HG03139 (cell line): ENCODE measurements at regions not wholly inside any gene's neighbourhood (a gene's known extent, or its start where the extent isn't known, plus 50 kb on each side); places are given as distances from the start of the nearest gene placed in this dataset.
A peak's percentile ranks its signal among the peaks of the same experiment; 100 is the strongest.
"Not testable (repeated sequence)": the region's sequence is repeated elsewhere in the genome, so short reads cannot be mapped to it uniquely, and the experiment has no call there.

ENCODE experiments used
- ATAC-seq: cut with Tn5 transposase; IDR thresholded peaks from one replicate; pipeline ENCODE4 v1.9.1; 2021; ENCODE audit not compliant: unreplicated experiment

DNA sequence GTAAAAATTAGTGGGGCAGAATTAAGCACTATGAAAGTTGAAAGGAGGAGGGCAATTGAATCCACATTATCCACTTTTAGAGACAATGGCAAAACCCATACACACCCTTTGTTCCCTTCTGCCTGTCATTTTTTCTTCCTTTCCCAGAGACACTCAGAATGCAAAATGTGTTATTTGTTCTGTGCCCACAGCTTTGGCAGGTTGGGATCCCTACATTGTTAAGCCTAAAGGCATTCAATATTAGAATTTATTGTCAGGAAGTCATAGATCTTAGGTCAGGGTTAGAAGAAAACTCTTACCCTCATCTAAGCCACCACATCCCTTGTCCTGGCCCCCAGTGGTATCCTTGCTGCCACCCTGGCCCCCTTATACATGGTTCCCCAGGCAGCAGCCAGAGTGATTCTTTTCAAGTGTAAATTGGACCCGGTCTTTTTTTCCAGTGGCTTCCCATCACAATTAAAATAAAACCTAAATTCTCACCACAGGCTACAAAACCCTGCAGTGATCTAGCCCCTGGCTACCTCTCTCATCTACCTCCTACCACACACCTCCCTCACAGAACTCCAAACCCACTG lies 470.1 kb upstream of the ATP11B start:
- ATAC-seq: no peak

GRCh38 chr3:182323898-182324297 lies 469.4 kb upstream of the ATP11B start:
- no peak for ATAC-seq

GRCh38 chr3:182325213-182325950 lies 467.9 kb upstream of the ATP11B start:
- peak; percentile 50 for ATAC-seq

GRCh38 chr3:182327196-182327681 lies 466.1 kb upstream of the ATP11B start:
- ATAC-seq: no peak

DNA sequence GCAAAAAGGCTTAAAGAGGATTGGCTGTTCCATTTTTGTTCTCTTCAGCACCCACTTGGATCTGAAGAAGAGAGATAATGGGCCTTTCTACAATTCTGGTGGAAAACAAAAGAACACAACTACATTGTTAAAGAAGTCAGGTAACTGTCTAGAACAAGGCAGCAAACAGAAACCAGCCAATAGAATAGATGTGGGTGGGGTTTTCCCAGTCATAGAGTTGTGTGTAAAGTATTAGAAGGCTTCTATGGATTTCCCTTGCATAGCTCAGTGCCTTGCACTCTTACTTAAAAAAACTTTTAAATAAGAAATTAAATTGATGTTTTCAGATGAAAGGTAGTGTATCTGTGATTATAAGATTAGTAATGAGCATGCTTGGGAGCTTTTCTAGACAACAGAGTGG lies 462.7 kb upstream of the ATP11B start:
- no peak for ATAC-seq

- no peak for ATAC-seq
Observed at GRCh38 chr3:182331341-182331740, 462.0 kb upstream of the ATP11B start.

GRCh38 chr3:182342252-182342651 lies 451.1 kb upstream of the ATP11B start:
- ATAC-seq: no peak

DNA sequence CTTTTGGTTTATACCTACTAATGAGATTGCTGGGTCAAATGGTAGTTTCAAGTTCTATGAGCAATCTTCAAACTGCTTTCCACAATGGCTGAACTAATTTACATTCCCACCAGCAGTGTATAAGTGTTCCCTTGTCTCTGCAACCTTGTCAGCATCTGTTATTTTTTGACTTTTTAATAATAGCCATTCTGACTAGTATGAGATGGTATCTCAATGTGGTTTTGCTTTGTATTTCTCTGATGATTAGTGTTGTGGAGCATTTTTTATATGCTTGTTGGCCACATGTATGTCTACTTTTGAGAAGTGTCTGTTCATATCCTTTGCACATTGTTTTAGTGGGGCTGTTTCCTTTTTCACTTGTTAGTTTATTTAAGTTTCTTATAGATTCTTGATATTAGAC lies 449.3 kb upstream of the ATP11B start:
- not testable (repeated sequence) for ATAC-seq

DNA sequence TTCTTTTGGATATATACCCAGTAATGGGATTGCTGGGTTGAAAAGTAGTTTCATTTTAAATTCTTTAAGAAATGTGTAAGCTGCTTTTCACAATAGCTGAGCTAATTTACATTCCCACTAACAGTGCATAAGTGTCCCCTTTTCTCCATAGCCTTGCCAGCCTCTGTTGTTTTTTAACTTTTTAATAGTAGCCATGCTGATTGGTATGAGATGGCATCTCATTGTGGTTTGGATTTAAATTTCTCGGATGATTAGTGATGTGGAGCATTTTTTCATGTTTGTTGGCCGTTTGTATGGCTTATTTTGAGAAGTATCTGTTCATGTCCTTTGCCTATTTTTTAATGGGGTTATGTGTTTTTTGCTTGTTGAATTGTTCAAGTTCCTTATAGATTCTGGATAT lies 444.3 kb upstream of the ATP11B start:
- no peak for ATAC-seq

DNA sequence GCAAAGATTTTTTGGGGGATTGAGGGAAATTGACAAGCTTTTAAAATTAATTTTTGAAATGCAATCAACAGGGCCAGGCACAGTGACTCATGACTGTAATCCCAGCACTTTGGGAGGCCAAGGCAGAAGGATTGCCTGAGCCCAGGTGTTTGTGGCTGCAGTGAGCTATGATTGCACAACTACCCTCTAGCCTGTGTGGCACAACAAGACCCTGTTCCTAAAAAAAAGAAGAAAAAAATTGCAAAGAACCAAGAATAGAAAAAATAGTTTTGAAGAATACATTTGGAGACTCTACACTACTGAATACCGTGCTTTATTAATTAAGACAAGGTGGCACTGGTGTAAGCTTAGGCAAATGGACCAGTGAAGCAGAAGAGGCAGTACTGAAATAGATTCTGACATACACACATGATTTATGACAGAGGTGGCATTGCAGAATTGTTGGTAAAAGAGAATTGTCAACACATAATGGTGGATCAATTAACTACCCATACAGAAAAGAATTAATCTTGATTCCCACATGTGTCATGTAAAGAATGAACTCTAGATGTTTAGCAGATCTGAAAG lies 443.3 kb upstream of the ATP11B start:
- ATAC-seq: no peak

GRCh38 chr3:182357928-182358327 lies 435.4 kb upstream of the ATP11B start:
- ATAC-seq: no peak

GRCh38 chr3:182364323-182364722 lies 429.0 kb upstream of the ATP11B start:
- no peak for ATAC-seq

- no peak for ATAC-seq
Observed at GRCh38 chr3:182364723-182365650, 428.3 kb upstream of the ATP11B start.

GRCh38 chr3:182366746-182367145 lies 426.6 kb upstream of the ATP11B start:
- no peak for ATAC-seq

- no peak for ATAC-seq
Observed at GRCh38 chr3:182369861-182370260, 423.4 kb upstream of the ATP11B start.

GRCh38 chr3:182370949-182371348 lies 422.4 kb upstream of the ATP11B start:
- no peak for ATAC-seq

- no peak for ATAC-seq
Observed at GRCh38 chr3:182375916-182376315, 417.4 kb upstream of the ATP11B start.

DNA sequence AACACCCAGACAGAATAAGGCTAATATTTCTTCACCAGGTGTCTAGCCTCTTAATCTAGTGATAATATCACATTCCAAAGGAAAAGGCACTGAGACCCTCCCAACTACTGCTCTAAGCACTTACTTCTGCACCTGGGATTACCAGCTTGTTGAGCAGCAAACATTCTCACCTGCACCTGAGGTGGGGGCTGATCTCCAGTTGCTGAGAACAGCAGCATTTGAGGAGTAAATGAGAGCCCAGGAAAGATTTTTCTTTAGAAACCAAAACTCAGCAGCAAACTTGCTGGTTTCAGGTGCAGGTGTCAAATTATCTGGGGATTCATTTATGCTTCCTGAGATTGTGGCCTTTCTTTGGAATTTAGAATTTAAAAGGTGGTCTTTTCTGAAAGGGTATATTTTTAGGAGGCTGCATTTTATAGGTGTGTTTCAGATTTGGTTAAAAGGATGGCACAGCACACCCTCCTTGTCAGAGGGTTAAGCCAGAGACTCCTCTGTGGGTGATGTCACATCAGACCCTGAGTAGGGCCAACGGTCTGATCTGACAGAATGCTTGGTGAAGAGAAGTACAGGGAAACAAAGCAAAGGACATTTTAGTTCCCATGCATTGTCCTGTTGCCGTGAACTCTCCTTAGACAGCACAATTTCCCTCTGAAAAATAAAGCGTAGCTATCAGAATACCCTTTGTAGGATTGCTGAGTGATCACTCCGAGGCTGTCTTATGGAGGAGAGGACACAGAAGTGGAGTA lies 411.0 kb upstream of the ATP11B start:
- no peak for ATAC-seq

- ATAC-seq: no peak
Observed at GRCh38 chr3:182384221-182384620, 409.1 kb upstream of the ATP11B start.

DNA sequence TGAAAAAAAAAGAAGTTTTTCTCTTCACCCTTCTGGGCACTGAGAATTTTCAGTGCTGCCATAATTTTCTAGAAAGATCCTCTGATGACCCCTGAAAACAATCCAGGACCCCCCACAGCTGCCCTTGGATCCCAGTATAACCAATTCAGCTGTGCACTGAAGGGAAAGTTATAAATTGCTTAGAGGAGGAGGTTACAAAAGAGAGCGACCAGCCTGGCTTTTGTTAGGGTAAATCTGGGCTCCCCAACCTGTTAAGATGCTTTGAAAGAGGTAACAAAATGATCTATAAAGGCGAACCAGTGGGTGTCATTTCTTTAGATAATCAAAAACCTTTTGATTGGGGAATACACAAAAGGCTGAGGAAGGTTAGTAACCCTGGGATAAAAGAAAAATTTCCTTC lies 407.9 kb upstream of the ATP11B start:
- ATAC-seq: no peak

DNA sequence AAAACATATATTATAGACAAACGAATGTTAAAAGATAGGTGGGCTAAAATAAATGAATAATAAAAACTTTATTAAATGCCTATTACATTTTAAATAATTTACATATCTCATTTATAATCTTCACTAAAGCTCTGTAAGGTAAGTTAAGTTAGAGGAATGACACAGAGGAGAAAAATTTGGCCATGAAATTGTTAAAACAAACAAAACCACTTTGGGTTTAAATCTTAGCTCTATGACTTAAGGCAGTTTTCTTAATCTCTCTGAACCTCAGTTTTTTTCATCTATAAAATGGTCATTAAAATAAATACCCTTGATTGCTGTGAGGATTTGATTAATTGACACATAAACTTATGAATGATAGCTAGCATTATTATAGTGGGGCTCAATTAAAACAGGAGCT lies 404.8 kb upstream of the ATP11B start:
- no peak for ATAC-seq
